ENCODE measurements at regions not wholly inside any gene's neighbourhood (a gene's known extent, or its start where the extent isn't known, plus 50 kb on each side); places are given as distances from the start of the nearest gene placed in this dataset.
"Not testable (repeated sequence)": the region's sequence is repeated elsewhere in the genome, so short reads cannot be mapped to it uniquely, and the experiment has no call there.

DNA sequence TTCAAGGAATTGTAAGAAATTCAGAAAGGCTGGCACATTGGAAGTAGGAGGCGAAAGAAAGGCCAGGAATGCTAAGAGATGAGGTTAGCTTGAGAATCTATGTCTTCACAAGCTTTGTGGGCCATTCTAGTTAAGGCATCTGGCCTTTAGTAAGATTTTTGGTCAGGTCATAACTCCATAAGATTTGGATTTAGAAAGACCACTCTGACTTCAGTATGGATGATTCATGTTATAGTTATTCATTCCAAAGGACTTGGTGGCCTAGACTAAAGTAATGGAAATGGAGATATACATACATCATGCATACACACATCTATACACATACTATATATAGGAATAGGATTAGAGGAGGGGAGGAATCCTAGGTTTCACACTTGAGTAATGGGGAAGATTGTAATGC, 77.5 kb downstream of the SEPTIN7 start:
- DNase-seq (ENCODE audit: extremely low spot score in 2 of 2) = no peak
- TF ChIP-seq, protein P1, sequence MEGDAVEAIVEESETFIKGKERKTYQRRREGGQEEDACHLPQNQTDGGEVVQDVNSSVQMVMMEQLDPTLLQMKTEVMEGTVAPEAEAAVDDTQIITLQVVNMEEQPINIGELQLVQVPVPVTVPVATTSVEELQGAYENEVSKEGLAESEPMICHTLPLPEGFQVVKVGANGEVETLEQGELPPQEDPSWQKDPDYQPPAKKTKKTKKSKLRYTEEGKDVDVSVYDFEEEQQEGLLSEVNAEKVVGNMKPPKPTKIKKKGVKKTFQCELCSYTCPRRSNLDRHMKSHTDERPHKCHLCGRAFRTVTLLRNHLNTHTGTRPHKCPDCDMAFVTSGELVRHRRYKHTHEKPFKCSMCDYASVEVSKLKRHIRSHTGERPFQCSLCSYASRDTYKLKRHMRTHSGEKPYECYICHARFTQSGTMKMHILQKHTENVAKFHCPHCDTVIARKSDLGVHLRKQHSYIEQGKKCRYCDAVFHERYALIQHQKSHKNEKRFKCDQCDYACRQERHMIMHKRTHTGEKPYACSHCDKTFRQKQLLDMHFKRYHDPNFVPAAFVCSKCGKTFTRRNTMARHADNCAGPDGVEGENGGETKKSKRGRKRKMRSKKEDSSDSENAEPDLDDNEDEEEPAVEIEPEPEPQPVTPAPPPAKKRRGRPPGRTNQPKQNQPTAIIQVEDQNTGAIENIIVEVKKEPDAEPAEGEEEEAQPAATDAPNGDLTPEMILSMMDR (IDR thresholded peaks at IDR 0.05) = no peak
- TF ChIP-seq POLR2AphosphoS5 (IDR thresholded peaks at IDR 0.05; ENCODE audit: insufficient read depth in 1 of 2, low read depth in 1 of 2) (no peak), POLR2A (IDR thresholded peaks at IDR 0.05) (no peak)
- peaks cover 0 to 9% of the 10 kb centered on the region in 2 donors for H3K36me3 ChIP-seq
- H3K27ac ChIP-seq = no peak overlapping the region
- no peaks in the 10 kb centered on the region for H3K27me3 ChIP-seq
- no peaks in the 10 kb centered on the region for H3K9me3 ChIP-seq
- H3K4me3 ChIP-seq = no peak overlapping the region
- intact Hi-C loops (cut with DNase I) = no loop called here
- peaks cover 12% of the 10 kb centered on the region for H3K4me1 ChIP-seq

DNA sequence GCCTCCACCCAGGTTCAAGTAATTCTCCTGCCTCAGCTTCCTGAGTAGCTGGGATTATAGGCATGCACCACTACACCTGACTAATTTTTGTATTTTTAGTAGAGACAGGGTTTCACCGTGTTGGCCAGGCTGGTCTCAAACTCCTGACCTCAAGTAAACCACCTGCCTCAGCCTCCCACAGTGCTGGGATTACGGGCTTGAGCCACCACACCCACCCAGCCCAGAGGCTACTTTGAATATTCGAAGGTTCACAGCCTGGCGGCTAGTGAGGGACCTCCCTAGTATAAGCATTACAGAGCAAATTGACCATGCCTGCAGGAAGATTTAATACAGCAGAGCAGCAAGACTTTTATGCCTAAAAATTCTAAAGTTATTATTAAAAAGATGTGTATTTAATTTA, 86.6 kb downstream of the SEPTIN7 start:
- H3K27me3 ChIP-seq; H3K9me3 ChIP-seq; H3K27ac ChIP-seq; DNase-seq (ENCODE audit: extremely low spot score in 2 of 2); H3K4me1 ChIP-seq; intact Hi-C loops (cut with DNase I); H3K4me3 ChIP-seq: not testable (repeated sequence)
- peaks cover 0 to 29% of the 10 kb centered on the region in 2 donors for H3K36me3 ChIP-seq

DNA sequence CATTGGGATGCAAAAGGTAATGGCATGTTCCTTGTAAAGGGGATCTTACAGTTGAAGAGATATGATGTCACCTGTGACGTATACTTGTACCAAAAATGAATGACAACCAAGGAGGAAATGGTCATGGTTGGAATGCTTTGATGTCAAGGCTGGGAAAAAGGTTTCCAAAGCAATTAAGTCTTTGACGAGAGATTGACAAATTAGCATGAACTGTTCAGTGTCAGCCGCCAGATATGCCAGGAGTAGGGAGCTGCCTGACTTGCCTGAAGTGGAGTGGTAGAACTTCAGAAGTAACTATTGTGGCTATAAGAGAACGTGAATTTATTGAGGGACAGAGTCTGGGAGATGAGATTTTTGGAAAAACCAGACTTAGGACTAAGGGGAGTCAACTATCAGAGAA, 88.1 kb downstream of the SEPTIN7 start:
- peaks cover 0 to 14% of the 10 kb centered on the region in 2 donors for H3K36me3 ChIP-seq
- no peaks in the 10 kb centered on the region for H3K4me1 ChIP-seq
- intact Hi-C loops (cut with DNase I) = no loop called here
- no peak for DNase-seq (ENCODE audit: extremely low spot score in 2 of 2)
- TF ChIP-seq POLR2AphosphoS5 (IDR thresholded peaks at IDR 0.05; ENCODE audit: insufficient read depth in 1 of 2, low read depth in 1 of 2) = no peak
- TF ChIP-seq, protein P1 (IDR thresholded peaks at IDR 0.05) = no peak
- no peak for TF ChIP-seq POLR2A (IDR thresholded peaks at IDR 0.05)
- H3K27me3 ChIP-seq = no peaks in the 10 kb centered on the region
- no peak overlapping the region for H3K4me3 ChIP-seq
- no peaks in the 10 kb centered on the region for H3K9me3 ChIP-seq
- no peak overlapping the region for H3K27ac ChIP-seq

DNA sequence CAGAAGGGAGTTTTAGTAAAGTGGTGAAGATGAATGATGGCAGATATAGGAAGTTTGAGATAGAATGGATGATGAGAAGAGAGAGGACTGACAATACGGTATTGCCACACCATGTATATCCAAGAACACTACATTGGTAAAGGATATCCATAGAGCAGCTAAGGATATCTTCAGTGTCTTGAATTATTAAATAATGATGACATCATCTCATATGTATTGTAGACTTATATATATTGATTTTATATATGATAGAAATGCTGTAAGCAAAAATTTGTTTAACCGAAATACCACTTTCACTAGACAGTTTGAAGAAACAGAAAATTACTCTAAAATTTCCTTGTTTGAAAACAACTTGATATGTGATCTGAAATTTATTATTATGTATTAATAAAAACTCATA, 89.0 kb downstream of the SEPTIN7 start:
- no peaks in the 10 kb centered on the region for H3K27me3 ChIP-seq
- no peaks in the 10 kb centered on the region for H3K4me1 ChIP-seq
- no peak overlapping the region for H3K4me3 ChIP-seq
- no peak for TF ChIP-seq POLR2A (IDR thresholded peaks at IDR 0.05)
- TF ChIP-seq, protein P1 (IDR thresholded peaks at IDR 0.05) = no peak
- no peak for TF ChIP-seq POLR2AphosphoS5 (IDR thresholded peaks at IDR 0.05; ENCODE audit: insufficient read depth in 1 of 2, low read depth in 1 of 2)
- peaks cover 0 to 8% of the 10 kb centered on the region in 2 donors for H3K36me3 ChIP-seq
- H3K27ac ChIP-seq = no peak overlapping the region
- no peak for DNase-seq (ENCODE audit: extremely low spot score in 2 of 2)
- intact Hi-C loops (cut with DNase I) = no loop called here
- H3K9me3 ChIP-seq = no peaks in the 10 kb centered on the region

DNA sequence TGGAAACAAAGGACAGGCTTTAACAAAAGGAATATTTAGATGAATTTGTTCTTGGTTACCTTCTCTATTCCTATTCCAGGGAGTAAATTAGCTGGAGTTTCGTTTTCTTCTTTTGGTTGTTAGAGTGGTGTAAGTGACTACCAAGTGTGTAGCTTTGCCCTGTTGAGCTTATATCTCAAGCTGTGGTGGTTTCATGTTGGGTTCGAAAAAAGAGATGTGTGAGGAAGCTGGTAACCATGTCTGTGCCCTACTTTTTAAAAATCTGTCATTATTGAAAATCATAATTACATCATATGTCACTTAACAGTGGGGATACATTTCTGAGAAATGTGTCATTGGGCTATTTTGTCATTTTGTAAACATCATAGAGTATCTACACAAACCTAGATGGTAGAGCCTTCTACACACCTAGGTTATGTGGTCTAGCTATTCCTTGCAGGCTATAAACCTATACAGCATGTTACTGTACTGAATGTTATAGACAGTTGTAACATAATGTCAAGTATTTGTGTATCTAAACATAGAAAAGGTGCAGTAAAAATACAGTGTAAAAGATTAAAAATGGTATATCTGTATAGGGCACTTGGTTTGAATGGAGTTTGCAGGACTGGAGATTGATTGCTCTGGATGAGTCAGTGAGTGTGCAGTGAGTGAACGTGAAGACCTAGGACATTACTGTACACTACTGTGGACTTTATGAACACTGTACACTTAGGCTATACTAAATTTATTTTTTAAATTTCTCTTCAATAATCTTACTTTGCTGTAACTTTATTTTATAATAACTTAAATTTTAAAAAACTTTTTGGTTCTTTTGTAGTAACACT, 90.4 kb downstream of the SEPTIN7 start:
- intact Hi-C loops (cut with DNase I) = no loop called here
- Histone ChIP-seq H3K4me1 (no peaks in the 10 kb centered on the region), H3K27ac (no peak overlapping the region), H3K9me3 (no peaks in the 10 kb centered on the region), H3K36me3 (peaks cover 0 to 2% of the 10 kb centered on the region in 2 donors), H3K27me3 (no peaks in the 10 kb centered on the region), H3K4me3 (no peak overlapping the region)
- TF ChIP-seq, protein P1 (IDR thresholded peaks at IDR 0.05) = no peak
- no peak for TF ChIP-seq POLR2AphosphoS5 (IDR thresholded peaks at IDR 0.05; ENCODE audit: insufficient read depth in 1 of 2, low read depth in 1 of 2)
- no peak for TF ChIP-seq POLR2A (IDR thresholded peaks at IDR 0.05)
- DNase-seq (ENCODE audit: extremely low spot score in 2 of 2) = no peak
